IMR-90 (cell line): ENCODE measurements at regions not wholly inside any gene's neighbourhood (a gene's known extent, or its start where the extent isn't known, plus 50 kb on each side); places are given as distances from the start of the nearest gene placed in this dataset.

ENCODE experiments used
- BHLHE40 ChIP-seq: fragments of 150-350 bp; IDR thresholded peaks from 2 replicates; pipeline ENCODE4 v1.6.1; 2016; ENCODE audit warnings: mild to moderate bottlenecking, low read depth, low read length
- CEBPB ChIP-seq: IDR thresholded peaks from 2 replicates; pipeline ENCODE4 v1.6.1; 2012; ENCODE audit warnings: low read depth, low read length, improper control_type of control experiment
- CTCF ChIP-seq: conservative IDR thresholded peaks from 2 replicates; pipeline ENCODE4 v1.5.1; 2012; ENCODE audit warnings: mild to moderate bottlenecking, low read depth, low read length, improper control_type of control experiment
- MAZ ChIP-seq: IDR thresholded peaks from 2 replicates; pipeline ENCODE4 v1.6.1; 2012; ENCODE audit warnings: low read depth, mild to moderate bottlenecking, low read length, improper control_type of control experiment, moderate library complexity, borderline replicate concordance
- MXI1 ChIP-seq: IDR thresholded peaks from 2 replicates; pipeline ENCODE4 v1.6.1; 2012; ENCODE audit warnings: low read depth, mild to moderate bottlenecking, low read length, moderate library complexity, borderline replicate concordance
- RAD21 ChIP-seq: IDR thresholded peaks from 2 replicates; pipeline ENCODE4 v1.6.1; 2012; ENCODE audit warnings: low read length, improper control_type of control experiment
- RCOR1 ChIP-seq: IDR thresholded peaks from 2 replicates; pipeline ENCODE4 v1.6.1; 2012; ENCODE audit warnings: mild to moderate bottlenecking, low read length, improper control_type of control experiment; ENCODE audit not compliant: insufficient replicate concordance
- RFX5 ChIP-seq: IDR thresholded peaks from 2 replicates; pipeline ENCODE4 v1.8.0; 2012; ENCODE audit warnings: low read depth, mild to moderate bottlenecking, low read length, moderate library complexity

- TF ChIP-seq CTCF (no peak), MXI1 (no peak), CEBPB (no peak), RAD21 (no peak), RCOR1 (no peak), RFX5 (no peak), MAZ (no peak), BHLHE40 (no peak)
Measured at GRCh38 chr11:21965221-21965620, 227.7 kb upstream of the ANO5 start.
